Stomach (tissue), 4 donors: ENCODE measurements at regions not wholly inside any gene's neighbourhood (a gene's known extent, or its start where the extent isn't known, plus 50 kb on each side); places are given as distances from the start of the nearest gene placed in this dataset.
"Not testable (repeated sequence)": the region's sequence is repeated elsewhere in the genome, so short reads cannot be mapped to it uniquely, and the experiment has no call there.

Experiments
- EP300 ChIP-seq: sonication (generic); formaldehyde crosslinking; IDR thresholded peaks from one replicate; pipeline ENCODE4 v1.6.1; 2017; ENCODE audit warnings: antibody characterized with exemption
- POLR2A ChIP-seq, 4 donors: fragments of 450-650 bp; IDR thresholded peaks; one replicate each; pipeline ENCODE4 v1.6.1; 2016; ENCODE audit warnings: antibody characterized with exemption in 4 of 4, control low read depth in 2 of 4, mild to moderate bottlenecking in 1 of 4, moderate library complexity in 1 of 4

DNA sequence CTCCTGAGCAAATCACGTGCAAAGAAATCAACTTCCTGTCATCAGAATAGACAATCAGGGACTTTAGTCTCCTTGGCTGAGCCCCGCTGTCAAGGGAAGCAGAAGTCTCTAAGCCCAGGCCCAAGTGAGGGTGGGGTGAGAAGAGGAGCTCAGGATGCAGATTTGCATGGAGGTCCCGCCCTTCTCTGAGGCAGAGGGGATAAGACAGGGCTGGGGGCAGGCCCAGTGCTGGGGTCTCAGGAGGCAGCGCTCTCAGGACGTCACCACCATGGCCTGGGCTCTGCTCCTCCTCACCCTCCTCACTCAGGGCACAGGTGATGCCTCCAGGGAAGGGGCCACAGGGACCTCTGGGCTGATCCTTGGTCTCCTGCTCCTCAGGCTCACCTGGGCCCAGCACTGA lies 65.1 kb upstream of the IGLL5 start:
- not testable (repeated sequence) for TF ChIP-seq EP300; POLR2A (IDR thresholded peaks at IDR 0.05)
